NOMO-1 treated with DMSO at 0.1 percent for 48 hours (cell line): ENCODE measurements at regions not wholly inside any gene's neighbourhood (a gene's known extent, or its start where the extent isn't known, plus 50 kb on each side); places are given as distances from the start of the nearest gene placed in this dataset.
A peak's percentile ranks its signal among the peaks of the same experiment; 100 is the strongest.

Experiments
- DNase-seq: peaks from one replicate; lab custom pipeline; 2025; ENCODE audit not compliant: unreplicated experiment; lab: John Stamatoyannopoulos, UW

GRCh38 chr20:57009775-57010174 is 256.7 kb downstream of the BMP7 start:
- no peak for DNase-seq

GRCh38 chr20:57012691-57013090 is 253.8 kb downstream of the BMP7 start:
- DNase-seq = no peak

- DNase-seq = no peak
Observed at GRCh38 chr20:57013217-57013616, 253.2 kb downstream of the BMP7 start.

GRCh38 chr20:57013741-57014140 is 252.7 kb downstream of the BMP7 start:
- DNase-seq = no peak

GRCh38 chr20:57020364-57020763 is 246.1 kb downstream of the BMP7 start:
- peak; percentile 76 for DNase-seq

GRCh38 chr20:57022306-57022705 is 244.1 kb downstream of the BMP7 start:
- no peak for DNase-seq

GRCh38 chr20:57023007-57023406 is 243.4 kb downstream of the BMP7 start:
- no peak for DNase-seq

- no peak for DNase-seq
Observed at GRCh38 chr20:57023997-57024396, 242.4 kb downstream of the BMP7 start.

GRCh38 chr20:57024849-57025248 is 241.6 kb downstream of the BMP7 start:
- no peak for DNase-seq

GRCh38 chr20:57025261-57025660 is 241.2 kb downstream of the BMP7 start:
- no peak for DNase-seq

- no peak for DNase-seq
Observed at GRCh38 chr20:57025666-57026224, 240.7 kb downstream of the BMP7 start.

GRCh38 chr20:57027777-57028176 is 238.7 kb downstream of the BMP7 start:
- no peak for DNase-seq

GRCh38 chr20:57030611-57031600 is 235.5 kb downstream of the BMP7 start:
- DNase-seq = no peak

GRCh38 chr20:57031867-57032355 is 234.5 kb downstream of the BMP7 start:
- no peak for DNase-seq

GRCh38 chr20:57032847-57033246 is 233.6 kb downstream of the BMP7 start:
- DNase-seq = no peak

- DNase-seq = no peak
Observed at GRCh38 chr20:57034001-57034400, 232.4 kb downstream of the BMP7 start.

- no peak for DNase-seq
Observed at GRCh38 chr20:57037689-57038088, 228.8 kb downstream of the BMP7 start.

- DNase-seq = no peak
Observed at GRCh38 chr20:57038608-57039440, 227.6 kb downstream of the BMP7 start.

- DNase-seq = no peak
Observed at GRCh38 chr20:57040466-57040865, 226.0 kb downstream of the BMP7 start.

GRCh38 chr20:57040924-57041323 is 225.5 kb downstream of the BMP7 start:
- DNase-seq = peak; percentile 66

GRCh38 chr20:57043091-57043490 is 223.3 kb downstream of the BMP7 start:
- no peak for DNase-seq
